ENCODE measurements at regions not wholly inside any gene's neighbourhood (a gene's known extent, or its start where the extent isn't known, plus 50 kb on each side); places are given as distances from the start of the nearest gene placed in this dataset.
"Not testable (repeated sequence)": the region's sequence is repeated elsewhere in the genome, so short reads cannot be mapped to it uniquely, and the experiment has no call there.

GRCh38 chr5:52300703-52301372, 486.9 kb upstream of the ITGA1 start:
- Histone ChIP-seq H3K79me2 (ENCODE audit: control insufficient read depth, low read length) (no peaks in the 10 kb centered on the region), H3K4me3 (ENCODE audit: low read length) (no peak overlapping the region), H3K9me2 (replicated peaks; ENCODE audit: control insufficient read depth, low read length) (no peaks in the 10 kb centered on the region), H3K9me3 (ENCODE audit: control insufficient read depth, insufficient read depth, low read length) (peaks cover 7% of the 10 kb centered on the region), H3K36me3 (ENCODE audit: control insufficient read depth, low read length) (no peaks in the 10 kb centered on the region), H3K4me2 (ENCODE audit: low read length) (no peak overlapping the region), H3K27me3 (ENCODE audit: control insufficient read depth, low read length) (no peaks in the 10 kb centered on the region), H3K4me1 (ENCODE audit: control insufficient read depth, low read length) (no peaks in the 10 kb centered on the region), H3K27ac (ENCODE audit: low read depth, low read length) (no peak overlapping the region), H3F3A (ENCODE audit: control insufficient read depth, insufficient read depth) (no peaks in the 10 kb centered on the region), H4K20me1 (ENCODE audit: control insufficient read depth, insufficient read depth, low read depth, low read length) (no peaks in the 10 kb centered on the region)
- TF ChIP-seq EZH2phosphoT487 (IDR thresholded peaks at IDR 0.05; ENCODE audit: borderline replicate concordance, low read length) = no peak
- no peak for TF ChIP-seq CTCF (IDR thresholded peaks at IDR 0.05; ENCODE audit: low read depth, low read length, poor library complexity, severe bottlenecking)

DNA sequence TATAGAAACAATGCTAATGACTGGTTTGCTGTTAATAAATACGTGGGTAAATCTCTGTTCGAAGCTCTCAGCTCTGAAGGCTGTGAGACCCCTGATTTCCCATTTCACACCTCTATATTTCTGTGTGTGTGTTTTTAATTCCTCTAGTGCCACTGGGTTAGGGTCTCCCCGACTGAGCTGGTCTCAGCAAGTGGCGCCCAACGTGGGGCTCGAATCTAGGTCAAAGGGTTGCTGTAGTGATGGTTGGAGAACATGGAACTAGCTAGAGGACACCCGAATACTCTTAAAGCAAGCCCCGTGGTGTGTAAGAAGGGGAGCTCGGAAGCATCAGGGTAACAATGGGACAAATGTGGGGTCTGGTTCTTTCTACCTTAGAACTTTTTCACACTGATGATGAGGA, 482.9 kb upstream of the ITGA1 start:
- H3F3A ChIP-seq (ENCODE audit: control insufficient read depth, insufficient read depth); H3K4me2 ChIP-seq (ENCODE audit: low read length); H4K20me1 ChIP-seq (ENCODE audit: control insufficient read depth, insufficient read depth, low read depth, low read length); H3K9me3 ChIP-seq (ENCODE audit: control insufficient read depth, insufficient read depth, low read length); H3K79me2 ChIP-seq (ENCODE audit: control insufficient read depth, low read length); H3K4me1 ChIP-seq (ENCODE audit: control insufficient read depth, low read length); H3K36me3 ChIP-seq (ENCODE audit: control insufficient read depth, low read length); H3K27me3 ChIP-seq (ENCODE audit: control insufficient read depth, low read length); H3K9me2 ChIP-seq (replicated peaks; ENCODE audit: control insufficient read depth, low read length); H3K4me3 ChIP-seq (ENCODE audit: low read length); H3K27ac ChIP-seq (ENCODE audit: low read depth, low read length): not testable (repeated sequence)

GRCh38 chr5:52328220-52328806, 459.4 kb upstream of the ITGA1 start:
- no peaks in the 10 kb centered on the region for H3F3A ChIP-seq (ENCODE audit: control insufficient read depth, insufficient read depth)
- no peak overlapping the region for H3K4me2 ChIP-seq (ENCODE audit: low read length)
- no peaks in the 10 kb centered on the region for H4K20me1 ChIP-seq (ENCODE audit: control insufficient read depth, insufficient read depth, low read depth, low read length)
- H3K9me2 ChIP-seq (replicated peaks; ENCODE audit: control insufficient read depth, low read length) = no peaks in the 10 kb centered on the region
- H3K4me3 ChIP-seq (ENCODE audit: low read length) = no peak overlapping the region
- H3K27ac ChIP-seq (ENCODE audit: low read depth, low read length) = no peak overlapping the region
- H3K4me1 ChIP-seq (ENCODE audit: control insufficient read depth, low read length) = no peaks in the 10 kb centered on the region
- H3K36me3 ChIP-seq (ENCODE audit: control insufficient read depth, low read length) = no peaks in the 10 kb centered on the region
- H3K79me2 ChIP-seq (ENCODE audit: control insufficient read depth, low read length) = no peaks in the 10 kb centered on the region
- no peaks in the 10 kb centered on the region for H3K27me3 ChIP-seq (ENCODE audit: control insufficient read depth, low read length)
- TF ChIP-seq CTCF (IDR thresholded peaks at IDR 0.05; ENCODE audit: low read depth, low read length, poor library complexity, severe bottlenecking) (no peak), EZH2phosphoT487 (IDR thresholded peaks at IDR 0.05; ENCODE audit: borderline replicate concordance, low read length) (no peak)
- H3K9me3 ChIP-seq (ENCODE audit: control insufficient read depth, insufficient read depth, low read length) = no peaks in the 10 kb centered on the region

GRCh38 chr5:52331725-52332124, 456.0 kb upstream of the ITGA1 start:
- no peaks in the 10 kb centered on the region for H3K36me3 ChIP-seq (ENCODE audit: control insufficient read depth, low read length)
- H3K4me2 ChIP-seq (ENCODE audit: low read length) = no peak overlapping the region
- no peaks in the 10 kb centered on the region for H4K20me1 ChIP-seq (ENCODE audit: control insufficient read depth, insufficient read depth, low read depth, low read length)
- H3F3A ChIP-seq (ENCODE audit: control insufficient read depth, insufficient read depth) = no peaks in the 10 kb centered on the region
- no peaks in the 10 kb centered on the region for H3K79me2 ChIP-seq (ENCODE audit: control insufficient read depth, low read length)
- TF ChIP-seq EZH2phosphoT487 (IDR thresholded peaks at IDR 0.05; ENCODE audit: borderline replicate concordance, low read length) (no peak), CTCF (IDR thresholded peaks at IDR 0.05; ENCODE audit: low read depth, low read length, poor library complexity, severe bottlenecking) (no peak)
- no peak overlapping the region for H3K27ac ChIP-seq (ENCODE audit: low read depth, low read length)
- H3K9me3 ChIP-seq (ENCODE audit: control insufficient read depth, insufficient read depth, low read length) = no peaks in the 10 kb centered on the region
- H3K4me3 ChIP-seq (ENCODE audit: low read length) = no peak overlapping the region
- H3K27me3 ChIP-seq (ENCODE audit: control insufficient read depth, low read length) = no peaks in the 10 kb centered on the region
- H3K9me2 ChIP-seq (replicated peaks; ENCODE audit: control insufficient read depth, low read length) = no peaks in the 10 kb centered on the region
- H3K4me1 ChIP-seq (ENCODE audit: control insufficient read depth, low read length) = no peaks in the 10 kb centered on the region

All from DOHH2 (cell line).